HG02870 (cell line): ENCODE measurements at regions not wholly inside any gene's neighbourhood (a gene's known extent, or its start where the extent isn't known, plus 50 kb on each side); places are given as distances from the start of the nearest gene placed in this dataset.
"Not testable (repeated sequence)": the region's sequence is repeated elsewhere in the genome, so short reads cannot be mapped to it uniquely, and the experiment has no call there.

Experiments
- ATAC-seq: cut with Tn5 transposase; IDR thresholded peaks from one replicate; pipeline ENCODE4 v1.9.1; 2021; ENCODE audit warnings: mild to moderate bottlenecking, moderate library complexity; ENCODE audit not compliant: unreplicated experiment

DNA sequence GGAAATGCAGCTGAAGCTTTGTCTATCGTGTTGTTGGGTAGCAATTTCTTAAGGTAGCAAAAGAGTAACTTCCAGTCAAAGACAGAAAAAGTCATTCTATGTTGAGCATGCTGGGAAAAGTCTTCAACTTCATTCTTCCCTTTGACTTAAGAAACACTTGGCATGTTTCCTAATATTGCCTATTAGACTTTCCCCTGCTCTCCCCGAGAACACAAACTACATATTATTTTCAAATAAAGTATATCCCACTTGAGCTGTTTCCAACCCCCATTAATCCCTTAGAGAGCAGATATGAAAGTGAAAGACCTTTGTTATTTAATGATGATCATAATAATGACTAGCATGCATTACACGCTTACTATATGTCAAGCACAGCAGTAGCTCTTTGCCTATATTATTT is 136.0 kb upstream of the SPOPL start:
- ATAC-seq: no peak

DNA sequence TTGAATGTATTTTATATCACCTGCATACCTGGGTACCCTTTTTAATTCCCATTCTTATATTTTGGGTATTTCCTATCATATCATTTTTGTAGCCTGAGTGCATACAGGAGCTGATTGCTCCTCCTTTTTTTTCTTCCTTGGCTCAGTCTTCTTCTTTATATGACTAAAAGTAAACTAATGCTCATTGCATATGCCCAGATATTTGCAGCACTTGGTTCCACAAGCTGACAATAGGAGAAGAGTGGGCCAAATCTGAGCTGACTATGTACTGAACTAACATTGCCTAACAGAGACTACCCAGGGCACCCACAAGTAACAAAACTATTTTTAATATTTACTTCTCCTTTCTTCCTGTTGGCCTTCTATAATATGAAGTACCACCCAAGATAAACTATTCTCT is 131.7 kb upstream of the SPOPL start:
- ATAC-seq: no peak

DNA sequence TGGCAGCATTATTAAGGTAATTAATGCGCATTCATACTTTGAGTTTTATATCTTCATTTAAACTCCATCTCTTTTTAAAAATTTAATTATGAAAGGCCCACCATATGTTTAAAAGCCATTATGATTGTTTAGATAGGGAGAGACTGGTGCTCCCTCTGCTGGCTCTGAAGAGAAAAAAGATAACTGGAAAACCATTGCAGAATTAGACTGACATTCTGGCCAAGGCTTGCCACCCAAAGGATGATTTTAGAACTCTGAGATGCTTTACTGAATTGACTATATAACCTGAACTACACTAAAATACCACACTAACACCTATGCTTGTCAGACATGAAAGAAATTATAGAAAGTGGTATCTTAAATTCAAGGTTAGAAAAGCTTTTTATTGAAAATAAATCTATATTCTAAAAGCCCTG is 127.6 kb upstream of the SPOPL start:
- ATAC-seq: no peak

DNA sequence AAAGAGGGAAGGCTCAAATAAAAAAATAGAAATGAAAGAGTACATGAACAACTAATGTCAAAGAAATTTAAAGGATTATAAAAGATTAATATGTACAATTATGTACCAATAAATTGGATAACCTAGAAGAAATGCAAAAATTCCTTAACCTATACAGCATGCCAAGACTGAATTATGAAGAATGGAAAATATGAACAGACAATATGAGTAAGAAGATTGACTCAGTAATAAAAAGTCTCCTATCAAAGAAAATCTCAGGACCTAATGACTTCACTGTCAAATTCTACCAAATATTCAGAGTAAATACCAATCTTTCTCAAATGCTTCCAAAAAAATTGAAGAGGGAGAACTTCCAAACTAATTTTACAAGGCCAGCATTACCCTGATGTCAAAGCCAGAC is 120.2 kb upstream of the SPOPL start:
- no peak for ATAC-seq

DNA sequence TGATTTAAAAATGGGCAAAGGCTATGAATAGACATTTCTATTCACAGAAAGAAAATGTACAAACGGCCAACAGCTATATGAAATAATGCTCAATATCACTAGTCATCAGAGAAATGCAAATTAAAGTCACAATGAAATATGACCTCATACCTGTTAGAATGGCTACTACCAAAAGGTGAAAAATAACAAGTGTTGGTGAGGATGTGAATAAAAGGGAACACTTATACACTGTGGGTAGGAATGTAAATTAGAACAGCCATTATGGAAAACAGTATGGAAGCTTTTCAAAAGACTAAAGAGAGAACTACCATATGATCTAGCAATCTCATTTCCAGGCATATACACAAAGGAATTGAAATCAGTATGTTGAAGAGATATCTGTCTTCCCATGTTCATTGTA is 118.9 kb upstream of the SPOPL start:
- ATAC-seq: no peak

DNA sequence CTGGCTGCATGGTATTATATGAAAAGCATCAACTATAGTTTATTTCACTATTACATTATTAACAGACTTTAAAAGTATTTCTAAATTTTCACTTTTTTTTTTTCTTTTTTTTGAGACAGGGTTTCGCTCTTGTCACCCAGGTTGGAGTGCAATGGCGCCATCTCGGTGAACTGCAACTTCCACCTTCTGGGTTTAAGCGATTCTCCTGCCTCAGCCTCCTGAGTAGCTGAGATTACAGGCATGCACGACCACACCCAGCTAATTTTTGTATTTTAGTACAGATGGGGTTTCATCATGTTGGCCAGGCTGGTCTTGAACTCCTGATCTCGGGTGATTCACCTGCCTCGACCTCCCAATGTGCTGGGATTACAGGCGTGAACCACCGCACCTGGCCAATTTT is 115.4 kb upstream of the SPOPL start:
- not testable (repeated sequence) for ATAC-seq

DNA sequence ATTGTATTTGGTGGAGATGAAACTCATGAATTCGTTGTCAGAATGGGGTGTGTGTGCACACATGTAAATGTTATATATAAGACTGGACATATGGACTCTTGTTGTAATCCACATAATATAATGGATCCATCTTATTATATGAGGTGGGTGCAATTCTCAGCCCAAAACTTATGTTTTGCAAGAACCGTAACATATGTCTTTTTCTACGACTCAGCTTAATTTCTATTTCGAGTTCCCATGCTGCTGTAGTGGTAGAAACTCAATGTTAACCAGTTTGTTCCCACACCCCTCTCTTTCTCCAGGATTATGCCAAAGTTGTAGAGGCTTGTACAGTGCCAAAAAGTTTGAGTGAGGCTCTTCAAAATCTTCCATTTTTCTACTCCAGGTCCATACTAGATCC is 112.5 kb upstream of the SPOPL start:
- ATAC-seq: no peak

DNA sequence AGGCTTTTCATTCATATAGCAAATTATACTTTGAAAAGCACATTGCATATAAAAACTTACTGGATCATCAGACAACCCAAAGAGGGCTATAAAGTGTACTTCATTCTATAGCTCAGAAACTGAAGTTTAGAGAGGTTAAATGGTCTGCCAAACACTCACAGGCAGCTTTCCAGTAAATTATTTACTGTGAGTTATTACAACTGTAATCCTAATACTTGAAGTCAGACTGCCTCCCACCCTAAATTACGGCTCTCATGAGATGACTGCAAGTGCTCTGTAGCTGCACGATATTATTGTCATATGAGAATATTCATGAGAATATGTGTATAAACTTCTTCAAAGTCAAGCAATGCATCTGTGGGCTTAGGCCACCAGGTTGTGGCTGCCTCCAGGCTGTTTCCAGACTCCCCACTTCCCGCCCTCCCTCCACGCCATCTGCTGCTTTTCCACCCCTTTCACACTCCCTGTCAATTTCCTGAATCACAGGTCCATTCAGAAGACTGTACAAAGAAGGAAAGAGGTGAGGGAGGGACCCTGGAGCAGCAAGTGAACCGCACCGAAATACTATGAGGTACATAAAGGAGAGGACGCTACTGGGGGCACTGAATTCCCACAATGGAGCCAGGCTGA is 111.1 kb upstream of the SPOPL start:
- ATAC-seq: no peak

DNA sequence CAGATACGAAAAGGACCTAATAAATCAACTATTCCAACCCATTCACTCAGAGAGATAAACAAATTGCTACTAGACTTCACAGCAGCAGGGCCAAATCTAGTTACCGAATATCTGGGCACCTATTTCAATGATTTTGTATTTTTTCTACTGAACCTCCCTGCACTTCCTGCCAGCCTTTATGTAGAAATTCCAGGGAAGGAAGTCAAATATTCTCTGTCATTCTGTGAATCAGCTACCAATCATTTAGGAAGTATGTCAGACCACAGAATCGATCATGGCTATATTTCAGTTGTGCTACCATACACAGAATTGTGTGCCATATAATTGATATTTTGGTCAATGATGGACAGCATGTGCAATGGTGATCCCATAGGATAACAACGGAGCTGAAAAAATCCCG is 109.6 kb upstream of the SPOPL start:
- no peak for ATAC-seq

DNA sequence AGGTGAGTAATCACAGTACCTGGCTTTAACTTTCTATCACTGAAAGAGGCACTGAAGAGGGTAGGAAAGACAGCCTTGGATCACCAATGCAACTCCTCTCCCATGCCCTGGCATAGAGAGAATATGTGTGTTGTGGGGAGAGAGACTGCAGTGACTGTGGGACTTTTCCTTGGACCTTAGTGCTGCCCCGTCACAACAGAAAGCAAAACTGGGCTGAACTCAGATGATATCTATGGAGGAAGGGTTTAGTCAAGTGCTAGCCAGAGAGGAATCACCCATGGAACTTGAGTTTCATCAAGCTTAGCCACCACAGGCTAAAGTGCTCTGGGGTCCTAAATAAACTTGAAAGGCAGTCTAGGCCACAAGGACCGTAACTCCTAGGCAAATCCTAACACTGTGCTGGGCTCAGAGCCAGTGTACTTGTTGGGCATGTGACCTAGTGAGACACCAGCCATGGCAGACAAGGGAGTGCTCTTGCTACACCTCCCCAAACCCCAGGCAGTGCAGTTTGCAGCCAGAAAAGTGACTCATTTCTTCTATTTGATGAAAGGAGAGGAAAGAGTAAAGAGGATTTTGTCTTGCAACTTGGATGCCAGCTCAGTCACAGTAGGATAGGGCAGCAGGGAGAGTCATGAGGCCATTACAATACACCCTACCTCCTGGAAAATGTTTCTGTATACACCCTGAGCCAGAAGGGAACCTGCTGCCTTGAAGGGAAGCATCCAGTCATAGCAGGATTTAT is 105.8 kb upstream of the SPOPL start:
- no peak for ATAC-seq

DNA sequence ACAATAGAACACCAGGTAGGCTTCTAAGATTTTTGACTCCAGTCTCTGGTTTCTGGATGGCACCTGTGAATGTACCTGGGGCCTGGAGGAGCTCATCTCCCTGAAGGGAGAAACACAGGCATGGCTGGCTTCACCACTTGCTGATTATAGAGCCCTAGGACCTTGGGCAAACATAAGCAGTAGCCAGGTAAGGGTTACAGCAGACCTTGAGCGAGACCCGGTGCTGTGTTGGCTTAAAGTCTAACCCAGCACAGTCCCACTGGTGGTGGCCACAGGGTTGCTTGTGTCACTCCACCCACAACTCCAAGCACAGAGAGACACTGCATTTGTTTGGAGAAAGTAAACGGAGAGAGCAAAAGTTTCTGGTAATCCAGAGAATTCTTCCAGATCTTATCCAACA is 104.7 kb upstream of the SPOPL start:
- ATAC-seq: no peak

DNA sequence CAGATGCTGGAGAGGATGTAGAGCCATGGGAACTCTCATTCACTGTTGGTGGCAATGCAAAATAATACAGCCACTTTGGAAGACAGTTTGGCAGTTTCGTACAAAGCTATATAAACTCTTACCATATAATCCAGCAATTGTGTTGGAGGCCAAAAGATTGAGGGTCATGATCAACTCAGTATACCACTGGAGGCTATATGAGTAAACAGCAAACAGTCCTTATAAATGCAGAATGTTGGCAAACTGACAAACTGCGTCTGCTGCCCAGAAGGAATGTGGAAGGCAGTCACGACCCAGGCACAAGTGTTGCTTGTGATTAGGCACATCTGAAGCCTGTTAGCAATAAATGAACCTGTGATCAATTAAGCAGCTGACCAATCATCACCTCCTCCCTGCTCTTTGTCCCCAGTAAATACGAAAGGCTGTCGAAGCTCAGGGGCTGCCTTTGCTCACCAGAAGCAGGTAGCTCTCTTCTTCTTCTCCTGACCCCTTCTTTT is 98.1 kb upstream of the SPOPL start:
- no peak for ATAC-seq

DNA sequence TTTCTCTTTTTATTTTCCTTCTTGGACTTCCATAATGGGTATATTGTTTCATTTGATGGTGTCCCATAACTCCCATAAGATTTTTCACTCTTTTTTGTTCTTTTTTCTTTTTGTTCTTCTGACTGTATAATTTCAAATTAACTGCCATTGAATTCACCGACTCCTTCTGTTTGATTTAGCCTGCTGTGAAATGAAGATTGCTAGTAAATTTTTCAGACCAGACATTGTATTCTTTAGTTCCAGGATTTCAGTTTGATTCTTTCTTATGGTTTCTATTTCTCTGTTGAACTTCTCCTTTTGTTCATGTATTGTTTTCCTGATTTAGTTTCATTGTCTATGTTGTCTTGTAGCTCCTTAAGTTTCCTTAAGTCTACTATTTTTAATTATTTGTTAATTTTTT is 87.6 kb upstream of the SPOPL start:
- no peak for ATAC-seq

DNA sequence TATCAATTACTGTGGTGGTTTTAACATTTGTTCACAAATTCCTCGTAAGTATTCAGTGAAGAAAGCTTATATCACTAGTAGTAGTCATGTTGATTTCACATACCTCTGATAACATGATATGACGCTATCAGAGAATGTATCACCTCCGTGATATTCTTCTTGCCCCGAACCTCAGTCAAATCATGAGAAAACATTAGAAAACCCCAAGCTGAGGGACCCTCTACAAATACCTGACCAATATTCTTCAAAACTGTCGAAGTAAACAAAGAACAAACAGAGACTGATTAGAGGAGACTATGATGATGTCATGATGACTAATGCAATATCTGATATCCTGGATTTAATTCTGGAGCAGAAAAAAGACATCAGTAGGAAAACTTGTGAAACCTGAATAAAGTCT is 85.6 kb upstream of the SPOPL start:
- ATAC-seq: no peak

DNA sequence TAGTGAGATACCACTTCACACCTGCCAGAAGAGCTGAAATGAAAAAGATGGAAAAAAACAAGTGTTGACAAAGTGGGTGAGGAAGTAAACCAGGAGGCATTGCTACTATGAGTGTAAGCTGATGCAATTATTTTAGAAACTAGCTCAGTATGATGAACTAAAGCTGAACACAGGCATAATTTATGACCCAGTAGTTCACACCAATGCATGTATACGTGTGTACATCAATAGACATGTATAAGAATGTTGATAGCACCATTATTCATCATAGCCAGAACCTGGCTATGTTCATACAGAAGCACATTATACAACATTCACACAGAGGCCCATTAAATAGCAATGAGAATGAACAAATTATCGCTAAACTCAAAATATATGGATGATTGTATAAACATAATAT is 83.1 kb upstream of the SPOPL start:
- no peak for ATAC-seq

DNA sequence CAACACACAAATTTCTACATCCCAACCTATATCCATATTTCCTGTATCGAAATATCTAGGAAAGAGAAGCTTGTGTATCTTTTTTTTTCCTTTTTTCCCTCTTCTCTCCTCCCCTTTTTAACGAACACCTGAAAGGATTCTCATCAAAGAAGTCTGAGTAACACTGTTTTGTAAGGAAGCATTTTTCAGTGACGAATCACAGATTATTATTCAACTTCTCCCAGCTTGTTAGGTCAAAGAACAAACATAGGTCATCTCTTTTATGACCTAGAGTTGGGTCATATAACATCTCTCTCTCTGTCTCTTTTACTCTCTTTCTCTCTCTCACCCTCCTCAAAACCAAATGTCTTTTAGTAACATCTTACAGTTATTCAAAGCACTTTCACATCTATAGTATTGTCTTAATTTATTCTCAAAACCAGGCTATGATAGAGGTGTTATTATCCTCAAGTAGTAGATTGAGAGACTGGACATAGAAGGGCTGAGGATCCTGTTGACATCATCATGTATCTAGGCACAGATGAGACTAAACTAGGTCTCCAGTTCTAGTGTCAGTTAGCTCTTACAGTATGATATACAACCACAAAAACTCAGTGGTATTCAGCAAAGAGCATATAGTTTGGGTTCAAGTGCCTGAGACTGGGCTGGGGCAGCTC is 80.1 kb upstream of the SPOPL start:
- no peak for ATAC-seq

DNA sequence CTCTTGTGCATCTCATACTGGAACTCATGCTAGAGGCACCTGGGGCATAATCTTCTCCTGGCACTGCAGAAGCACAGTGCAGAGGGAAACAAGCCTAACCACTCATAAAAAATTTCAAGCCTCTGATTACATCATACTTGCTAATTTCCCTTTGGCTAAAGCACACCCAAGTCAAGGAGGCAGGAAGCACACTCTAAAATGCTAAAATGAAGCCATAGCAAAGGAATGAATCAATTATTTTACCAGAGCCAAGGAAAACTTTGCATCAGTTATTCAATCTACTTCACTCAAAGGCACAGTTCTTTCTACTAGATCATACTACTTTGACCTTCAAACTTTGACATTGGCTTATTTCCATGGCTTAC is 79.6 kb upstream of the SPOPL start:
- ATAC-seq: no peak

DNA sequence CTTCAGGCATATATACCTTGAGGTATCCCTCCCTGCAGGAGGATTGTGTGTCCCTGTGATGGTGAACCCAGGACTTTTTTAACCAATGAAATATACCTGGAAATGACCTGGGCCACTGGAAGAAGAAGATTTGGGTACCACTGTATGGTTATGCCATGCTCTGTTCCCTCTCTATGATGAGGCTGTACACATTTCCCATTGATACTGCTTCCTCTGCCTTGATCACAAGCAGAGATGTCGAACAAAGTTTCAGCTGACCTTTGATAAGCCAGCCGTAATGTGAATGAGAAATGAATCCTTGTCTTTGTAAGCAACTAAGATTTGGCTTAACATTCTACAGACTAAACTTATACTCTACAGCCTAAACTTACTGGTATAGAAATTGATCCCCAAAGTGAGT is 78.4 kb upstream of the SPOPL start:
- ATAC-seq: no peak

DNA sequence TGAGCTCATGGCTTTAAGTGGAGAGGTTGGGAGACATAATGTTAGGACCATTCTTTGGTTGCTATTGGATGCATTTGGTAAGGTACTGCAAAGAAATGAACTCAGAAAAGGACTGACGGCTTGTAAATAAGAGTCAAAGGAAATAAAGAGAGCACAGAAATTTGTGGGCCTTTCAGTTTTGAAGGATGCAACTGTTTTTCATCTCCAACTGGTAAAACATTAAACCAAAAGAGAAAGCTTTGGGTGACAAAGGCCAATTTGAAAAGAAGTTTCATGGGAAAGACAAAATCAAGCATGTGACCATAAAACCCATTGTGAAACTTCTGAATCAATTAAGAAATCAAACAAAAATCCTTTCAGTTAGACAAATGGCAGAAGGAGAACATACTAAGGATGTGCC is 77.8 kb upstream of the SPOPL start:
- ATAC-seq: no peak

DNA sequence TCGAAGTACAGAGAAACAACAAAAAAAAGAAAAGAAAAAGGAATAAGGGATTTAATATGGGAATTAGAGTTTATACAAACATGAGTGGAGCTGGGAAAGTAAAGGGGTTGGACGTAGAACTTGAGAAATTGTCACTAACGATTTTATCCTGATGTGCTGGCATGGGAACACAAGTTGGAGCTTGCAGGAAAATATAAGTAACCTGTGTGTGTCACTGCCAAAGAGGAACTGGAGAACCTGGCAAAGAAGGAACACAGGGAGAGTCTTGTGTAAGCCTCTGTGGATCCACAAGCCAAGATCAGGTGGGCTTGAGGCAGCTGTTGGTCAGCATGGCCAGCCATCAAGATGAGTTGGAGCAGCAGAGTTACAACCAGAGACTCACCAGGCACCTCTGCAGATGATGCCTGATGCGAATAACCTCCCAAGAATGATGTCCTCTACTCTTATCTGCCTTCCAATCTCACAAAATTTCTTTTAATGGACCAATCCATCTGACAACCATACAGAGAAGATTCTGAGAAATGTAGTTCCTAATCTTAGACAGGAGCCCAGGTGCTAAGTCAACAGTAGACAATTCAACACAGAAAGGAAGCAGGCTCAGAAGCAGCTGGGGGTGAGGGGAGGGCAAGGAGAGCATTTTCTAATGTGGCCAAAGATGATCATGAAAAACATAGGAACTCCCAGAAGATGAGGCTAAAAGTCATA is 77.0 kb upstream of the SPOPL start:
- ATAC-seq: no peak

DNA sequence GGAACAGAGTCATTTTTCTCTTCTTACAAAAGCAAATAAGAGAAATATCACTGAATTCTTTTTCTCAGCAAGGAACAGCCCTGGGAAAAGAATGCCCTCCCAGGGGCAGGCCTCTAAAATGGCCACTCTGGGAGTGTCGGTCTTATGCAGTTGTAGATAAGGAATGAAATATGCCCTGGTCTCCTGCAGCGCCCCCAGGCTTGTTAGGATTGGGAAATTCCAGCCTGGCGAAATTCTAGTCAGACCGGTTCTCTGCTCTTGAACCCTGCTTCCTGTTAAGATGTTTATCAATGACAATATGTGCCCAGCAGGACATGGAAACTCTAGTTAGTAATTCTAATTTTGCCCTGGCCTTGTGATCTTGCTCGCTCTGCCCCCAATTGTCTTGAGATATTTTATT is 75.5 kb upstream of the SPOPL start:
- not testable (repeated sequence) for ATAC-seq
